ENCODE measurements at regions not wholly inside any gene's neighbourhood (a gene's known extent, or its start where the extent isn't known, plus 50 kb on each side); places are given as distances from the start of the nearest gene placed in this dataset.

- no peaks in the 10 kb centered on the region for H3K36me3 Mint-ChIP-seq
- H2AFZ ChIP-seq (ENCODE audit: insufficient read depth, low read depth, low read length, poor library complexity, severe bottlenecking), result no peak overlapping the region
- no peaks in the 10 kb centered on the region for H3K27me3 ChIP-seq (ENCODE audit: control insufficient read depth in 2 of 2, insufficient read depth in 2 of 2, low read length in 2 of 2)
- intact Hi-C loops (cut with micrococcal nuclease), result no loop called here
- no peaks in the 10 kb centered on the region for H3K4me1 ChIP-seq (ENCODE audit: control insufficient read depth in 1 of 2, insufficient read depth in 2 of 2, low read length in 2 of 2)
- TF ChIP-seq CTCF (IDR thresholded peaks at IDR 0.05), result no peak
- H4K20me1 ChIP-seq (ENCODE audit: insufficient read depth, low read length), result no peaks in the 10 kb centered on the region
- H3K4me3 ChIP-seq (replicated peaks in 1 of 3; ENCODE audit: low read depth in 2 of 3, low read length in 3 of 3), result no peak overlapping the region
- H3K9me3 Mint-ChIP-seq, result peaks cover 0 to 4% (median 0%) of the 10 kb centered on the region in 7 donors
- no peak overlapping the region for H3K9ac ChIP-seq (ENCODE audit: insufficient read depth, low read length, poor library complexity, severe bottlenecking)
- no peak overlapping the region for H3K27ac Mint-ChIP-seq
- no peak overlapping the region for H3K4me3 Mint-ChIP-seq
- no peaks in the 10 kb centered on the region for H3K4me1 Mint-ChIP-seq
- H3K36me3 ChIP-seq (replicated peaks in 1 of 2; ENCODE audit: control insufficient read depth in 1 of 2, insufficient read depth in 2 of 2, low read length in 2 of 2), result no peaks in the 10 kb centered on the region
- no peak overlapping the region for H3K27ac ChIP-seq (ENCODE audit: low read depth in 1 of 2, low read length in 2 of 2)
- DNase-seq, result no peak
- no peaks in the 10 kb centered on the region for H3K9me3 ChIP-seq (replicated peaks in 1 of 2; ENCODE audit: control insufficient read depth in 1 of 2, insufficient read depth in 1 of 2, low read length in 2 of 2)
- H3K4me2 ChIP-seq (replicated peaks; ENCODE audit: extremely low read depth, low read length, poor library complexity, severe bottlenecking), result no peak overlapping the region
- peaks cover 0 to 4% (median 3%) of the 10 kb centered on the region in 3 donors for H3K27me3 Mint-ChIP-seq (ENCODE audit: low read depth in 3 of 3)
- H3K79me2 ChIP-seq (ENCODE audit: insufficient read depth, low read length), result no peaks in the 10 kb centered on the region
Measured at GRCh38 chr6:85006362-85006761, 242.0 kb upstream of the TBX18 start.

GRCh38 chr6:85005494-85005893, 241.1 kb upstream of the TBX18 start:
- no peak overlapping the region for H3K27ac Mint-ChIP-seq
- no peak for TF ChIP-seq CTCF (IDR thresholded peaks at IDR 0.05)
- peaks cover 0 to 5% (median 0%) of the 10 kb centered on the region in 7 donors for H3K9me3 Mint-ChIP-seq

More at GRCh38 chr6:85005494-85005893, 241.1 kb upstream of the TBX18 start:
- intact Hi-C loops (cut with micrococcal nuclease), result no loop called here
- 100% methylated on average over 1 of the region's 3 CpGs for WGBS (ENCODE audit: insufficient coverage)
- Histone ChIP-seq H3K4me2 (replicated peaks; ENCODE audit: extremely low read depth, low read length, poor library complexity, severe bottlenecking) (no peak overlapping the region), H3K36me3 (replicated peaks in 1 of 2; ENCODE audit: control insufficient read depth in 1 of 2, insufficient read depth in 2 of 2, low read length in 2 of 2) (no peaks in the 10 kb centered on the region), H3K9me3 (replicated peaks in 1 of 2; ENCODE audit: control insufficient read depth in 1 of 2, insufficient read depth in 1 of 2, low read length in 2 of 2) (no peaks in the 10 kb centered on the region), H3K4me1 (ENCODE audit: control insufficient read depth in 1 of 2, insufficient read depth in 2 of 2, low read length in 2 of 2) (no peaks in the 10 kb centered on the region), H3K79me2 (ENCODE audit: insufficient read depth, low read length) (no peaks in the 10 kb centered on the region), H3K9ac (ENCODE audit: insufficient read depth, low read length, poor library complexity, severe bottlenecking) (no peak overlapping the region), H3K4me3 (replicated peaks in 1 of 3; ENCODE audit: low read depth in 2 of 3, low read length in 3 of 3) (no peak overlapping the region), H3K27ac (ENCODE audit: low read depth in 1 of 2, low read length in 2 of 2) (no peak overlapping the region), H2AFZ (ENCODE audit: insufficient read depth, low read depth, low read length, poor library complexity, severe bottlenecking) (no peak overlapping the region), H4K20me1 (ENCODE audit: insufficient read depth, low read length) (no peaks in the 10 kb centered on the region), H3K27me3 (ENCODE audit: control insufficient read depth in 2 of 2, insufficient read depth in 2 of 2, low read length in 2 of 2) (no peaks in the 10 kb centered on the region)
- no peaks in the 10 kb centered on the region for H3K4me1 Mint-ChIP-seq
- no peak overlapping the region for H3K4me3 Mint-ChIP-seq
- peaks cover 0 to 4% (median 3%) of the 10 kb centered on the region in 3 donors for H3K27me3 Mint-ChIP-seq (ENCODE audit: low read depth in 3 of 3)
- no peaks in the 10 kb centered on the region for H3K36me3 Mint-ChIP-seq
- no peak for DNase-seq

Data from CD14-positive monocyte (primary cell).